ENCODE measurements at regions not wholly inside any gene's neighbourhood (a gene's known extent, or its start where the extent isn't known, plus 50 kb on each side); places are given as distances from the start of the nearest gene placed in this dataset.

GRCh38 chr13:30093236-30093635 lies 214.1 kb downstream of the KATNAL1 start:
- H3K36me3 ChIP-seq (ENCODE audit: low read depth): no peaks in the 10 kb centered on the region
- no peaks in the 10 kb centered on the region for H3K4me1 ChIP-seq (ENCODE audit: insufficient read depth, poor library complexity, severe bottlenecking)
- H3K9me3 ChIP-seq (ENCODE audit: severe bottlenecking): no peaks in the 10 kb centered on the region
- TF ChIP-seq CTCF (IDR thresholded peaks at IDR 0.05; ENCODE audit: poor library complexity, severe bottlenecking): no peak
- no peaks in the 10 kb centered on the region for H3K27me3 ChIP-seq (ENCODE audit: insufficient read depth, poor library complexity, severe bottlenecking)
- no peak overlapping the region for H3K27ac ChIP-seq (ENCODE audit: poor library complexity, severe bottlenecking)
- DNase-seq (ENCODE audit: low spot score) (no peak), ATAC-seq (ENCODE audit: low read depth) (no peak)
- no peak overlapping the region for H3K4me3 ChIP-seq (ENCODE audit: severe bottlenecking)

GRCh38 chr13:30091691-30092090 lies 215.7 kb downstream of the KATNAL1 start:
- no peak overlapping the region for H3K27ac ChIP-seq (ENCODE audit: poor library complexity, severe bottlenecking)
- H3K9me3 ChIP-seq (ENCODE audit: severe bottlenecking): no peaks in the 10 kb centered on the region
- no peaks in the 10 kb centered on the region for H3K4me1 ChIP-seq (ENCODE audit: insufficient read depth, poor library complexity, severe bottlenecking)
- ATAC-seq (ENCODE audit: low read depth) (no peak), DNase-seq (ENCODE audit: low spot score) (no peak)
- no peaks in the 10 kb centered on the region for H3K36me3 ChIP-seq (ENCODE audit: low read depth)
- no peak overlapping the region for H3K4me3 ChIP-seq (ENCODE audit: severe bottlenecking)
- TF ChIP-seq CTCF (IDR thresholded peaks at IDR 0.05; ENCODE audit: poor library complexity, severe bottlenecking): no peak
- no peaks in the 10 kb centered on the region for H3K27me3 ChIP-seq (ENCODE audit: insufficient read depth, poor library complexity, severe bottlenecking)

GRCh38 chr13:30091035-30091434 lies 216.3 kb downstream of the KATNAL1 start:
- no peak overlapping the region for H3K4me3 ChIP-seq (ENCODE audit: severe bottlenecking)
- no peaks in the 10 kb centered on the region for H3K9me3 ChIP-seq (ENCODE audit: severe bottlenecking)
- H3K27me3 ChIP-seq (ENCODE audit: insufficient read depth, poor library complexity, severe bottlenecking): no peaks in the 10 kb centered on the region
- H3K36me3 ChIP-seq (ENCODE audit: low read depth): no peaks in the 10 kb centered on the region
- ATAC-seq (ENCODE audit: low read depth): no peak
- TF ChIP-seq CTCF (IDR thresholded peaks at IDR 0.05; ENCODE audit: poor library complexity, severe bottlenecking): no peak
- no peak for DNase-seq (ENCODE audit: low spot score)
- H3K27ac ChIP-seq (ENCODE audit: poor library complexity, severe bottlenecking): no peak overlapping the region
- no peaks in the 10 kb centered on the region for H3K4me1 ChIP-seq (ENCODE audit: insufficient read depth, poor library complexity, severe bottlenecking)

- H3K4me1 ChIP-seq (ENCODE audit: insufficient read depth, poor library complexity, severe bottlenecking): no peaks in the 10 kb centered on the region
- TF ChIP-seq CTCF (IDR thresholded peaks at IDR 0.05; ENCODE audit: poor library complexity, severe bottlenecking): no peak
- DNase-seq (ENCODE audit: low spot score) (no peak), ATAC-seq (ENCODE audit: low read depth) (no peak)
- no peaks in the 10 kb centered on the region for H3K27me3 ChIP-seq (ENCODE audit: insufficient read depth, poor library complexity, severe bottlenecking)
- no peak overlapping the region for H3K27ac ChIP-seq (ENCODE audit: poor library complexity, severe bottlenecking)
- H3K36me3 ChIP-seq (ENCODE audit: low read depth): no peaks in the 10 kb centered on the region
- no peak overlapping the region for H3K4me3 ChIP-seq (ENCODE audit: severe bottlenecking)
- H3K9me3 ChIP-seq (ENCODE audit: severe bottlenecking): no peaks in the 10 kb centered on the region
Observed at GRCh38 chr13:30088312-30088855, 219.0 kb downstream of the KATNAL1 start.

GRCh38 chr13:30085087-30085486 lies 222.3 kb downstream of the KATNAL1 start:
- ATAC-seq (ENCODE audit: low read depth) (no peak), DNase-seq (ENCODE audit: low spot score) (no peak)
- no peak overlapping the region for H3K4me3 ChIP-seq (ENCODE audit: severe bottlenecking)
- no peaks in the 10 kb centered on the region for H3K4me1 ChIP-seq (ENCODE audit: insufficient read depth, poor library complexity, severe bottlenecking)
- H3K27ac ChIP-seq (ENCODE audit: poor library complexity, severe bottlenecking): no peak overlapping the region
- no peaks in the 10 kb centered on the region for H3K36me3 ChIP-seq (ENCODE audit: low read depth)
- H3K27me3 ChIP-seq (ENCODE audit: insufficient read depth, poor library complexity, severe bottlenecking): no peaks in the 10 kb centered on the region
- H3K9me3 ChIP-seq (ENCODE audit: severe bottlenecking): no peaks in the 10 kb centered on the region
- TF ChIP-seq CTCF (IDR thresholded peaks at IDR 0.05; ENCODE audit: poor library complexity, severe bottlenecking): no peak

Data from RWPE2 (cell line).